ENCODE measurements at regions not wholly inside any gene's neighbourhood (a gene's known extent, or its start where the extent isn't known, plus 50 kb on each side); places are given as distances from the start of the nearest gene placed in this dataset.

GRCh38 chr1:199667089-199667488 lies 360.4 kb upstream of the NR5A2 start:
- TF ChIP-seq POLR2A (IDR thresholded peaks at IDR 0.05) (no peak), CTCF (IDR thresholded peaks at IDR 0.05) (no peak)

Data from thyroid gland (tissue), 4 donors.